ENCODE measurements at regions not wholly inside any gene's neighbourhood (a gene's known extent, or its start where the extent isn't known, plus 50 kb on each side); places are given as distances from the start of the nearest gene placed in this dataset.

DNA sequence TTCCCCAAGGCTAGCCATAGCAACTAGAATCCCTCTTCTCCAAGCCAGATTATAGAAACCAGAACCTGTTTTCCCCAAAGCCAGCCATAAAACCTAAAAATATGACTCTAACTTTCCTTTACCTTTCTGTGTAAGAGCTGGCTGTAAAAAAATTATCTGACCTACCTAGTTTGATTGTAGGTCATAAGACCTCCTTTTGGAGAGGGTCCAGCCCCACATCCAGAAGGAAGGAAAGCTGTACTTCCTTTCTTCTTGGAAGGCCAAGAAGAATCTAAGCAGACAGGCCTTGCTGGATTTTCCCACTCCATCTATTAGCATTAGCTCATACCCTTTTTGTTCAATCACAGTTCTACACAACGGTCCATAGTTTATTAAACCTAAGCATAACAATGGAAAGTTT is 1006.3 kb downstream of the SORCS3 start:
- DNase-seq (ENCODE audit: low read depth in 2 of 2) = no peak

DNA sequence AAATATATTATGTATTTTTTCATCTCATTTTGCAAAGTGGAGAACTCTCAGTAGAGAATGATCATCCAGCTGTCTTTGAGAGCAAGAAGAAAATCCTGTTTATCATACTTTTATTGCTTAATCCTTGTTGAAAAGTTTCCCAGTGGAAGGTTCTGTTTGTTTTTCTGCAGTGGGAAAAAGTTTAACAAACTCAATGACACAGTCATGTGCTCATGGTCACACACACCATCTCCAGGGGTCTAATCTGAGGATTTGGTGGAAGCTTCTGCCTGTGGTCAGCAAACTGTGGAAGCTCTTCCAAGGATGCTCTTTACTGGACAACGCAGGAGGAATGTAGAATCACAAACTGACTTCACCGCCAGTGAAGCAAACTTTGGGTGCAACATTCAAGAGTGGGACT is 1003.9 kb downstream of the SORCS3 start:
- no peak for DNase-seq (ENCODE audit: low read depth in 2 of 2)

DNA sequence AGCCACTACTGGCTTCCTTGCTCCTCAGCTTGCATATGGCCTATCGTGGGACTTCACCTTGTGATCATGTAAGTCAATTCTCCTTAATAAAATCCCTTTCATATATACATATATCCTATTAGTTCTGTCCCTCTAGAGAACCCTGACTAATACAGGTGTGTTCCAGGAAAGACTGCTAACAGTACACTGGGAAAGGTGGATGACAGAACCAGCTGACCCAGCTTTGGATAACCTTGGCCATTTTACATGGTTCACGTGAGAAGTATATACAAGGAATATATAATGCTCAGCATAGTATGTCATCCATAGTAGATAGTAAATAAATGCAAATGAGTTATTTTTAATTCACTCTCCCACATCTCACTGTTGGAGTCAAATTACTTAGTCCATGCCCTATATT is 1003.5 kb downstream of the SORCS3 start:
- no peak for DNase-seq (ENCODE audit: low read depth in 2 of 2)

DNA sequence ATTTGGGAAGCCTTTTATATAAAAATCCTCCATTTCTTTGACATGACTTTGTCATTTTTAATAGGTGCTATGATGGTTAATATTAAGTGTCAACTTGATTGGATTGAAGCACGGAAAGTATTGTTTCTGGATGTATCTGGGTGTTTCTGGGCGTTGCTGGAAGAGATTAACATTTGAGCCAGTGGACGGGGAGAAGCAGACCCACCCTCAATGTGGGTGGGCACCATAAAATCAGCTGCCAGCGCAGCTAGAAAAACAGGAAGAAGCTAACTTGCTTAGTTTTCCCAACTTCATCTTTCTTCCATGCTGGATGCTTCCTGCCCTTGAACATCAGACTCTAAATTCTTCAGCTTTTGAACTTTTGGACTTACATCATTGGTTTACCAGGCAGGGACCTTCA is 1003.0 kb downstream of the SORCS3 start:
- no peak for DNase-seq (ENCODE audit: low read depth in 2 of 2)

DNA sequence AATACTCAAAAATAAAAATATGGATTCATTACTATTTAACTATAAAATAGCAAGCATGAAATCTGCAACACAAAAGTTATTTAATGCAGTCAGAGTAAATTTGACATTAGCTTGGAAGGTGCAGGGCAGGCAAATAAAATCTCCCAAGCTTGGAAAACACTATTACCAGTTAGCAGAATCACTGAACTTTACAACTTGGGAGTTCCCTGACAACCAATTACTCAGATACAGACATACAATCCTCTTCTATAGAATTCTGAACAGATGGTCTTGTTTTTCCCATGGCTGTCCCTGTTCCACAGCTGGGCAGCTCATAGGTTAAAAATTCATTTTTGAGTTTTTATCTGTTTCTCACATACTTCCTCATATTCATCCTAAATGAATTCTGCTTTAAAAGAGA is 1002.6 kb downstream of the SORCS3 start:
- no peak for DNase-seq (ENCODE audit: low read depth in 2 of 2)

DNA sequence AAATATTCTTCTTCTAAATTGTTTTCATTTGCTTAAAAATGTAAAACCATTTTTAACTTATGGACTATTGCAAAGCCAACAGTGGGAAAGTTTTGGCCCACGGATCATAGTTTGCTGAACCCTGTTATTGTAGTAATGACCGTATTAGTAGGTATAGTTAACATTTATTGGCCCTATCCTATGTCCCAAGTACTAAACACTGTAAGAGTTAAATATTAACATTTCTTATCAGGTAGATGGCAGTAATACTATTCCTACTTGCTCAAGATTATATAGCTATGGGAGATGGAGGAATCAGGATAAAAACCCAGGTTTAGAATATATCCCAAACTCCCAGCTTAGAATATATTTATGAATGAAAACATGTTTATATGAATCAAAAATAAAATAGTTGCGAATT is 993.2 kb downstream of the SORCS3 start:
- DNase-seq (ENCODE audit: low read depth in 2 of 2) = no peak

DNA sequence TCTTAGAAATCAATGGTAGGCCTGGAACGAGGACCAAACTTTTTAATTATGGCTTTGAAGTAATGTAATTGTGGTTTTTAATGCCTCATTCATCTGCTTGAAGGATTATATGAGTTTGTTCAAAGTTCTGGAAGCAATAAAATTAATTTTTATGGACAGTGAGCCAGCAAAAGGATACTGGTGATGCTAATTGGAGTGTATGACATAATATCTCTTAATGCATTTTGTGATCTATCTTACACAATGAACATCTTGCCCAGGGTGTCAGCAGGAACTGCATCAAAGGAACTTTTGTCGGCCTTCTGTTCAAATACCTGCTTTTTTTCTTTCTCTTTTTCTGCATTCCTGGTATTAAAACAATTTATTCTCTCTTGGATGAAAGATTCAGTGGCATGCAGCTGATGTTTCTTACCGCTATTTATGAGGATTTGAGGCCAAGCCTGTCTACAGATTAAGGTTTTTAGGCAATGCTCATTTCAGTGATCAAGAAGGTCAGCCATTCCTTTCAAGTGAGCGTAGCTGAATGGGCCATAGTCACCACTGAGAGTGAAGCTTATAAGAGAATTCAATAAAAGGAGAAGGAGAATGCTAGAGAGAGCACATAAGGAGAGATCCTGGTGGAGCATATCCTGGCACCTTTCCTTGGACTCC is 974.8 kb downstream of the SORCS3 start:
- no peak for DNase-seq (ENCODE audit: low read depth in 2 of 2)

DNA sequence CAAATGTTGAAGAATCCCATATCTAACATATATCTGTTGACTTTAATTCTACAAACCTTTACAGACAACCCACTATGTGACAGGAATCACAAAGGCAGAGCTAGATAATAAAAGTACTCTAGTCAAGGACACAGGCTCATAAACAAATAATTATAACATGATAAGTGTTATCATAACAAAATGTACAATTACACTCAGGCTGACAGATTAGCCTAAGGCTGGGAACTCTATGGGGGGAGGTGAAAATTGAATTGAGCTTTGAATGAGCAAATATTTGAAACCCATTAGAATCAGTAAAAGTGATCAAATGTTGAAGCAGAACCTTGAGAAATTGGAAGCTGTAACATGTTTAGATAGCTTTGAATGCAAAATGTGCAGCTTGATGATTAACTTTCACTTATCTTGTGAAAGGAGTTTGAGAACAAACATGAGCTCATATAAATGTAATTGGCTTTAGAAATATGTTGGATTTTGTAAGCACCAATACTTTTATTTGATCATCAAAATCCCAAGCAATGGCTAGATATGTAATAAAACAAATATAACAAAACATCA is 970.2 kb downstream of the SORCS3 start:
- no peak for DNase-seq (ENCODE audit: low read depth in 2 of 2)

DNA sequence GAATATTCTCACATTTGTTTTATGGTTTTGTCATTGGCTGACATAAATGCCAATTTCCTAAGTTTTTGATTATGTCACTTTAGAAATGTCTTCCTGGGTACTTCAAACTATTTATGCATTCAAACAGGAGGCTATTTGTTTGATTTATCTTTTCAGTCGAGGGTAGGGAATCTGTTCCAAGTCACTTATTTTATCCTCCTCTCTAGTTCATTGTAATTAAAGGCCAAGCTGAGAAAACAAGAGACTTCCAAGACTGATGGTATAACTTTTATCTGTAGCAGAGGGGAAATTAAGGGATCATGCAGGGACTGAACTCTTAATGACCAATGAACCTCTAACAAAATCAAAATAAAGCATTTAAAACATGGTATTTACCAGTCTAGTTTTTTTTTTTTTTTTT is 968.4 kb downstream of the SORCS3 start:
- no peak for DNase-seq (ENCODE audit: low read depth in 2 of 2)

DNA sequence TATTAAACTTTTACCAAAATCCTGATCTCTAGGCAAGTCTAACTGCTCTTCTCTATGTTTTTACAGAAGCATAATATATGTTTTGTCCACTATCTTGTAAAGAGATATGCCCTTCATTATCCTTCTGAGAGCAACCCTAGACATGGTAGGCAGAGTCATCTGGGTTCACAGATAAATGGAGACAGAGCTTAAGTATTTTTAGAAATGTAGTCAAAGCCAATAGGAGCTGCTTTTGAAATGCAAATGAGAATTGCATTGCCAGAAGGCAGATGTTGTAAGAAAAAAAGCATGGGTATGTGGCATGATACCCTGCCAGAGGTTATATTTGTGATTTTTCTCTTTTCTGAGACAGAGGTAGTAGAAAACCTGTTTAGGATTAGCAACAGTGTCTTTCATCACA is 964.8 kb downstream of the SORCS3 start:
- no peak for DNase-seq (ENCODE audit: low read depth in 2 of 2)

DNA sequence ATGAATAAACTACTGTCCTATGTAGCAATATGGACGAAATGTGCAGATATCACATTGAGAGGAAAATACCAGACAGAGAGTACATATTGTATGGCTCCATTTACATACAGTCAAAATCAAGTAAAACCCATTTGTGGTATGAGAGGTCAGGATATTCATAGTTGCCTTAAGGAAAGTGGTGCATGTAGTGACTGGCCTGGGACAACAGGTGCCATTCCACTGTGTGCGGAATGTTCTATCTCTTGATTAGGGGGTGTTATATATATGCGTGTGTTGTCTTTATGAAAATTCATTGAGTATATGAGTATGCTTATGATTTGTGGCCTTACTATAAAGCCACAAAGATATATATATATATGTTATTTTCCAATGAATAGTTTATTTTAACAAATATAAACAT is 964.0 kb downstream of the SORCS3 start:
- DNase-seq (ENCODE audit: low read depth in 2 of 2) = no peak

DNA sequence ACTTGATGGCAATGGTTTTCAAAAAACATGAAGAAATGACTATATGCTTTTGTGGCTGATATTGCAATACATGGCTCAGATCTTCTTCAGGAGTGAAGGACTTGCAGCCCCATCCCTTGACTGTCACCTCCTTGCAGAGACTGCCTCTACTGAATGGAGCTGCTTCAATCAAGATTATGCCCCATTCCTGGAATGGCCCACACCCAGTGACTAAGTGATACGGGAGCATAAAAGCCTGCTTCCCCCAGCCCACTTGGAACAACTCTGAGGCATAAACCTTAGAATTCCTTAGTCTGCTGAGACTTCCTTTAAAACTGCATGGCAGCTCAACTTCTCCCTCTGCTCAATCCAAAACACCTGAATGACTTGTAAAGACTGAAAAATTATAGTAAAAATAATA is 957.1 kb downstream of the SORCS3 start:
- DNase-seq (ENCODE audit: low read depth in 2 of 2) = no peak

DNA sequence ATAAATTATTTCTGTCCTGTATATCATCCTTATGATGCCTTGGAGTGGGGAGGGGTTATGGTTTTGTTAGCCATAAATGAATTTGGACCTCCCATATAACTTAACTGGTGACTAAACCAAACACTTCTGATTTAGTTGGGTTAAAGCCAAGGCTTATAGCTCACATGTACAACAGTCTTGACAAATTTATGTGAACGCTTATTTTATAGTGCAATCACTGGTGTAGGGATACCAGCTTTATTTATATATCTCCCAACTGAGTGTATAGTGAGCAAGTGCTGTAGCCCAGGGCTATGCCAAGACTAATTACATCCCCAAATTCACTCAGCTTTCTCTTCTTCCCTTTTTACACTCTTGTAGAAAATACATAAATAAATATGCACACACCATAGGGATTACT is 956.2 kb downstream of the SORCS3 start:
- DNase-seq (ENCODE audit: low read depth in 2 of 2) = no peak

DNA sequence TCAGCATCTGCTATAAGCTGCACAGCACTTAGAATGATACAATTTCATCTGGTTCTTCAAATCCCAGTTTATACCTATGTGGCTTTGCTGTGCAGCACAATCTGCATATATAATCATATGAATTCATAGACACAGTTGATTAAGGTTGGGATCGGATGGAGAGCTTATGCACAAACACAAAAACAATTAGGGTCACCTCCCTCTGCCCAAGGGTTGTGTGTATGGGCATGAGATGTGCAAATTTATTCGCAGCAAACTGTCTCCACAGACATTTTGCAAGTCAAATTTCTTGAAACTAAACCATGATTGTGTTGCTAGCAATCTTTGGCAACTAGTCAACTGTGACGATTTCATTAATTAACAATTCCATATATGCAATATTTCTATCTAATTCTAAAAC is 955.7 kb downstream of the SORCS3 start:
- no peak for DNase-seq (ENCODE audit: low read depth in 2 of 2)

DNA sequence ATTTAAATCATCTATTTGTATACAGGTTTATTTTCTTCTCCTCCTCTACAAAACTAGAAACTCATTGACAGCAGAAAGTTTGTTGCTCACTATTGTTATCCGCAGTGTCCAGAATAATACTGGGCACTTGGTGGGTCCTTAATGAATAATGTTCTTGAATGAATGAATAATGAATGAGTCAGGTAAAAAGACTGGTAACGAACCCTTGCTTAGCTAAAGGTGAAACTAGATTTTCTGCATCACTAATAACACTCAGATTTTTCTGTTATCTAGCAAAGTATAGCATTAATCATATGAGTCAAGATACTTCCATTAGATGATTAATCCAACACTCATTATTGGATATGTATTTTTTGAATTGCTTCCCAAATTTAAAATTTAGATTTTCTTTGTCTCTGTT is 953.2 kb downstream of the SORCS3 start:
- no peak for DNase-seq (ENCODE audit: low read depth in 2 of 2)

DNA sequence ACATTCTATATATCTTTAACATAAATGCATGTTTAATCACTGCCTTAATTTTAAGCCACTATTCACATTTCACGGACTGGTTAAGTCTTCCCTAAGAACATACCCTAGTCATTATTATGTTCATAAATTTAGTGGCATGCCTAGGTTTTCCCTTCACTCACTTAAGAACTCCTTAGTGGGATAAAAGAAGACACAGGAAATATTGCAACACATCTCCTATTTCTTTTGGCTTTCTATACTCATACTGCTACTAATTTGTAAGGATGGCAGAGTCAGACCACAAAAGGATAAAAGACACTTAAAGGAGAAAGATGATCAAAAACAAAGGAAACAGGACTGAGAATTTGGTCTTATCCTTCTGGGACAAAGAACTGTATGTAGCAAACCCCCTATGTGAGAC is 951.4 kb downstream of the SORCS3 start:
- DNase-seq (ENCODE audit: low read depth in 2 of 2) = no peak

DNA sequence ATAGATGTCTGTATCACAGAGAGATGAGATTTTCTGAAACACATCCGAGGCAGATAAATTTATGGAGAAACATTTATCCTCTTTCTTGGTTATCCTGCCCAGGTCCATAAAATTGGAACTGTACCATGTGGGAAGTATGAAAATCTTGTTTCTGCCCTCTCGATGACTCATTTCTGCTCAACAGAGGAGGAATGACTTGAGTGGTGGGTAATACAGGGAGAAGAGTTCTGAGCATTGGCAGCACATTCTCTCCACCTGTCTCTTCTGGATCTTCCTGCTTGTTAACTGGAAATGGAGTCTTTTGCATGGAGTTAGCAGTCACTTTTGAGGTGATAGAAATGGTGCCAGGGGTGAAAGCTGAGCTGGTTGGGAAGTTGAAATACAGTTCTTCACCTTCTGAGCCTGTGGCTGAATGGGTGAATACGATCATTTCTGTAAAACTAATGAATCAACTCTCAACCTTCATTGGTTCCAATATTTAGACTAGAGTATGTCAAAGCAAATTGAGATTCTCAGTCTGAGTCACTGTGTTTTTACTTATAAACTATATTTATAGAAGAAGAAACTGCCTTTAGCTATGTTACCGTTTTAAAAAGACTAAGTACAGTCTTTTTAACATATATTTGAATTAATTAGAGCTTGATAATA is 945.5 kb downstream of the SORCS3 start:
- DNase-seq (ENCODE audit: low read depth in 2 of 2) = no peak

DNA sequence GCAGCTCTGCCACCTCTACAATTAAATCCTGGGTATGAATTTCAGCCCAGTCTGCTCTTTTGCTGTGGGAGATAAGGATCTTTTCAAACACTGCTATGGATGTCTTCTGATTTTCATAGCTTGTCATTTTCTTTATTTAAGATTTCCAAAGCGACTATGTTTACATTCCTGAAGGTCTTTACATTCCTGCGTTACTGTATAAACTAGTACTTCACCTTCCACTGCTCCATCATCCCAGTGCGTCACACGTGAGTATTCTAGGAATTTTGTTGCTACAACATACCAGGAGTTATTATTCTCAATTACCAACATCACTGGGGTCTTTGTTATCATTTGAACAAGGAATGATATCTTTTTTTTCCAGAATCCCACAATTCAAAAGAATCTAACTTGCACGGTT is 944.7 kb downstream of the SORCS3 start:
- no peak for DNase-seq (ENCODE audit: low read depth in 2 of 2)

DNA sequence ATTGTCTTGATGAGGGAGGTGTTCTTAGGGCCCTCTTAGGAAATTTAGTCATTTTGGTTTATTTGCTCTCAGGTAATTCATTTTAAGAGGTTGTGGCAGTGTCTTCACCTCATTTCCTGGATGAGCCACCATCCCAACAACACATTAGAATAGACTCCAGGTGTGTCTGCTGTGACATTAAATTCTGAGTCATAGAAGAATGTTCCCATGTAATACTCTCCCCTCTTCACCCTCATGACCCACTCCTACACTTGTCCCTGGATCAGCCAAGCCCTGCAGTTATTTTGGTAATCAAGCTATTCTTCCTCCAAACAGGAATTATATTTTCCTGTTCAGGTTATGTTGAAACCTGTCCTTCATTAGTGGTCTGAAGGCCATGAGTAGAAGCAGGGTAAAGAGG is 944.1 kb downstream of the SORCS3 start:
- no peak for DNase-seq (ENCODE audit: low read depth in 2 of 2)

DNA sequence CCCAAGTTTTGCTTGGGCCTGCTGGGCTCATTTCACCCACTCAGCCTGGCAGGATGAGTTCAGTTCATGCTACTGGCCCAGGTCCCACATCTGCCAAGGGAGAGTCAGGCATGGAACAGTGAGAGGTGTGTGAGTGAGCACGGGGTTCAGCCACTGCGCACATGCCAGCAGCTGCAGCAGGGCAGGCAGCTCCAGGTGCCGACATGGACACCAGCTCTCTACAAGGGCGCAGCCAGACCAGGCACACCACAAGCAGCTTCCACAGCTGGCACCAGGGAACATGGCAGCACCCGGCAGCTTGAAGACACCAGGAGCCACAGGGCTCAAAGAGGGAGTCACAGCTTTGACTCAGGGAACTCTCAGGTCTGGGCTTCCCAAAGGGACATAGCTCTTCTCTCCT is 938.0 kb downstream of the SORCS3 start:
- DNase-seq (ENCODE audit: low read depth in 2 of 2) = no peak

DNA sequence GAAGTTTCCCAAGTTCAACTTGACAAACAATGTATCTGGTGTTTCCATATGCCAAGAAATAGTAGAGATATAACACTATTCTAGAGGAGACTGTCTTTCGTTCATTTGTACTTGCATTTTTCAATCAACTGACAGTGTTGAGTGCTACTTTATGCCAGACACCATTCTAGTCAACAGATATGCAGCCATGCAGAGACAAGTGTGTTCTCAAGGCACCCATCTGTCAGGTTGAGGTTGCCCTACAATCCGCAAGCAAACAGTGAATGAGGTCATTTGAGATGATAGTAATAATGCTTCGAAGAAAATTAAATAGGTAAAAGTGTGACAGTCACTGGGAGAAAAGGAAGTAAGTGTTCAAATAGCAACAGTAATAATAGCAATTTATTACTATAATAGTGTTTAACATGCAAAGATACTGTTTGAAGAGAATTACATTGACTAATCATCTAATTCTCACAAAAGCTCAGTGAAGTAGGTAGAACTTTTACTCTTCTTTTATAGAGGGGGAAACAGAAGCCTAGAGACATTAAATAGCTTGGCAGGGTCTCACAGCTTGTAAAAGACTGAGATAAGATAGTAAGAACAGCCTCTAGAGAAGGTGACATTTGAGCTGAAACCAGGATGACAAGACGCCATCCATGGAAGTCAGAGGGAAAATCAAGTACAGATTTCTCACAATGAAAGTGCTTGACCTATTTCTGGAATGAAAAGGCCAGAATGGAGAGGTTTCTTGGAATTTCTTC is 936.9 kb downstream of the SORCS3 start:
- DNase-seq (ENCODE audit: low read depth in 2 of 2) = no peak

DNA sequence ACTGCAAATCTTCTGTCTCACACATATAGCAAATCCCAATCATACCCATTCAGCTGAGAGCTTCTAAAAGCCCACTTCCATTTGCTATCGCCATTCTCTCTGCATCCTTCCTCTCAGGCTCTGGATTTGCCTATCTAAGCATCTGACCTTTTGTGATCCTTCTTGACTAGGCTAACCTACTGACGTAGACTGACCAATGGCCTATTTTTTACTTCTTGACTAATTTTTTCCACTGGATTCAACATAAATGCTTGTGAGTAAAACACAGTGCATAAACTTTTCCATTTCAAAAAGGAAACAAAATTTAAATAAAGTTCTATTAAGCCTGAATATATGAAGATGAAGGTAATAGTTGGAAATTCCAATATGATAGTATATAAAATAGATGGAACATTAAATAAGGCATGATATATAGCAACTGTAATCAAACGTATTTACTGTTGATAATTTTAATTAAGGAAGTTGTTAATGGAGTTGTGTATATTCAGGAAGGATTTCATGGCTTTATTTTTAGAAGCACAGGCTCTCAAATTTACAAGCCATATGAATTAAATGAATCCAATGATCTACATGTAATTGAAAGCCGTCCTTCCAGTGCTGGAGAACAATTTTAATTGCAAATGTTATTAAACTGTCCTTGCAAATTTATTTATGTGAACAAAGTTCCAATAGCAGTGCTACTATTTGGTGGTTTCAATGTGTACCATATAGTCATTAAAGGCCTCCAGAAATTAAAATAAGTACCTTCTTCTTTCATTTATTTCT is 918.4 kb downstream of the SORCS3 start:
- no peak for DNase-seq (ENCODE audit: low read depth in 2 of 2)
